Neural progenitor cell (in vitro differentiated cells): ENCODE measurements at regions not wholly inside any gene's neighbourhood (a gene's known extent, or its start where the extent isn't known, plus 50 kb on each side); places are given as distances from the start of the nearest gene placed in this dataset.

Source experiments
- DNase-seq: peaks from one replicate; pipeline ENCODE4 v3.0.0-alpha.2; 2016; ENCODE audit warnings: low spot score
- H2AFZ ChIP-seq: fragments of 200-600 bp; sonication (generic); replicated peaks from 2 replicates; pipeline ENCODE4 v1.6.1; 2016; ENCODE audit warnings: antibody characterized with exemption
- H3F3A ChIP-seq: fragments of 200-600 bp; sonication (generic); 2 replicates; pipeline ENCODE4 v1.6.1; 2016; ENCODE audit warnings: antibody characterized with exemption, low read depth
- H3K27ac ChIP-seq: fragments of 200-600 bp; sonication (generic); 2 replicates; pipeline ENCODE4 v1.5.1; 2016; ENCODE audit warnings: mild to moderate bottlenecking
- H3K27me3 ChIP-seq: fragments of 200-600 bp; sonication (generic); 2 replicates; pipeline ENCODE4 v1.6.1; 2016; ENCODE audit warnings: mild to moderate bottlenecking, moderate library complexity
- H3K36me3 ChIP-seq: fragments of 200-600 bp; sonication (generic); 2 replicates; pipeline ENCODE4 v1.5.1; 2016
- H3K4me1 ChIP-seq: fragments of 200-600 bp; sonication (generic); 2 replicates; pipeline ENCODE4 v1.6.1; 2016; ENCODE audit warnings: mixed run types
- H3K4me2 ChIP-seq: fragments of 200-600 bp; sonication (generic); 2 replicates; pipeline ENCODE4 v1.6.1; 2016
- H3K4me3 ChIP-seq: fragments of 200-600 bp; sonication (generic); 2 replicates; pipeline ENCODE4 v1.5.1; 2016
- H3K79me2 ChIP-seq: fragments of 200-600 bp; sonication (generic); 2 replicates; pipeline ENCODE4 v1.6.1; 2016; ENCODE audit warnings: low read depth
- H3K9ac ChIP-seq: fragments of 200-600 bp; sonication (generic); 2 replicates; pipeline ENCODE4 v1.6.1; 2016
- H3K9me3 ChIP-seq: fragments of 200-600 bp; sonication (generic); 2 replicates; pipeline ENCODE4 v1.5.1; 2016; ENCODE audit warnings: low read depth
- H4K20me1 ChIP-seq: fragments of 200-600 bp; sonication (generic); 2 replicates; pipeline ENCODE4 v1.6.1; 2016; ENCODE audit warnings: low read depth
- H3K27ac Mint-ChIP-seq: 3 replicates; pipeline ENCODE4 v1.8.0; 2021; ENCODE audit warnings: mixed read lengths
- H3K27me3 Mint-ChIP-seq: 2 replicates; pipeline ENCODE4 v1.8.0; 2022; ENCODE audit warnings: low read depth, mild to moderate bottlenecking, inconsistent platforms, moderate library complexity, mixed read lengths; ENCODE audit not compliant: insufficient read depth
- H3K36me3 Mint-ChIP-seq: 3 replicates; pipeline ENCODE4 v1.8.0; 2021; ENCODE audit warnings: mixed read lengths
- H3K4me1 Mint-ChIP-seq: 3 replicates; pipeline ENCODE4 v1.8.0; 2021; ENCODE audit warnings: mixed read lengths
- H3K4me3 Mint-ChIP-seq: 3 replicates; pipeline ENCODE4 v1.8.0; 2021; ENCODE audit warnings: mild to moderate bottlenecking, moderate library complexity, mixed read lengths
- H3K9me3 Mint-ChIP-seq: 3 replicates; pipeline ENCODE4 v1.8.0; 2020; ENCODE audit warnings: mixed read lengths
- EZH2 ChIP-seq: fragments of 200-600 bp; sonication (generic); IDR thresholded peaks from 2 replicates; pipeline ENCODE4 v1.6.1; 2017; ENCODE audit warnings: antibody characterized with exemption, mild to moderate bottlenecking, moderate library complexity
- EZH2phosphoT487 ChIP-seq: fragments of 200-600 bp; sonication (generic); IDR thresholded peaks from 2 replicates; pipeline ENCODE4 v1.6.1; 2017; ENCODE audit warnings: antibody characterized with exemption
- TF ChIP-seq, protein P1 (sequence below): fragments of 200-600 bp; sonication (generic); IDR thresholded peaks from 2 replicates; pipeline ENCODE4 v1.5.1; 2017; ENCODE audit warnings: antibody characterized with exemption, mild to moderate bottlenecking

DNA sequence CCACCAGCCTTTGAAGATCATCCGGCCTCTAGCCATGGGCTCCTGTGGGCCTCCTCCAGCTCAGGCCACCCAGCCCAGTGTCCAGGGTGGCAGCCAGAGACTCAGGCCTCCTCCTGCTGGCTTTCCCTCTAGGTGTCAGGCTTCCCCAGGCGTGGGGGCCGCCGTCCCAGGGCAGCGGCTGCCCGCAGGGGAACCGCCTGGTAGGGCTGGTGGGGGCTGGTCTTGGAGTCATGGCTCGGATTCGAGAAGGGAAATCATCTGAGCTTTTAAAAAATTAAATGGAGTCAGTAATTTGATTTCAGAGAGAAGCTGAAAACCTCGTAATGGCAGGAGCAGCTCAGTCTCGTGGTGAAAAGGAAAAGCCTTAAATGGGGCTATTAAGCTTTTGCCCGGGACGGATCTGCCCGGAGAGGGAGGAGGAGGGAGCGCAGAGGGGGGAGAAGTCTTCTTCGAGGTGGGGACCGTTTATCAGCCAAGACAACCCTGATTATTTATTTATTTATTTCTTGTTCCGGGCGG lies 66.4 kb upstream of the TARDBP start:
- Histone ChIP-seq H3K27ac (no peak overlapping the region), H3K79me2 (no peaks in the 10 kb centered on the region), H3K4me1 (peaks cover 13% of the 10 kb centered on the region)

DNA sequence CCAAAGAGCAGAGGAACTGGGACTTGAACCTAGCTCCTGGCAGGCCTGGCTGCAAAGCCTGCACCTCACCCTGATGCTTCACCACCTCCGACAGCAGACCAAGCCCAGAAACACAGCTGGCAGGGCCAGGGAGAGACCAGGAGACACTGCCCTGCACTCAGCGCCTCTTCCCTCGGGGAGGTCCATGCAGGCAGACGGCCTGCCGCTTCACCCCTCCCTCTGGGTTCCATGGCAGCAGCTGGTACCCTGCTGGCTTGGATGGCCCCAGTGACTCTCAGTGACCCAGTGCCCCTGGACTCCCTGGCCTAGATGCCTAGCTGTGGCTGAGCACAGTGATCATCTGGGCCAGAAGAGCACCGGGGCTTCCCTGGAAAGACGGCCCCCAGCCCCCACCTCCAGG lies 65.3 kb upstream of the TARDBP start:
- Histone ChIP-seq H3K4me3 (no peak overlapping the region), H3K79me2 (no peaks in the 10 kb centered on the region), H3K9ac (no peak overlapping the region), H3K9me3 (no peaks in the 10 kb centered on the region), H3K4me2 (no peak overlapping the region), H3K27me3 (no peaks in the 10 kb centered on the region), H2AFZ (no peak overlapping the region), H3K27ac (no peak overlapping the region), H3K4me1 (peaks cover 9% of the 10 kb centered on the region), H4K20me1 (no peaks in the 10 kb centered on the region), H3F3A (peaks cover 11% of the 10 kb centered on the region), H3K36me3 (no peaks in the 10 kb centered on the region)
- peaks cover 24% of the 10 kb centered on the region for H3K27me3 Mint-ChIP-seq
- no peaks in the 10 kb centered on the region for H3K36me3 Mint-ChIP-seq
- H3K27ac Mint-ChIP-seq: peak overlapping the region; percentile 78
- no peak for DNase-seq
- no peaks in the 10 kb centered on the region for H3K9me3 Mint-ChIP-seq
- peaks cover 21% of the 10 kb centered on the region for H3K4me1 Mint-ChIP-seq
- H3K4me3 Mint-ChIP-seq: peak overlapping the region; percentile 60
- TF ChIP-seq EZH2: no peak
- TF ChIP-seq, protein P1, sequence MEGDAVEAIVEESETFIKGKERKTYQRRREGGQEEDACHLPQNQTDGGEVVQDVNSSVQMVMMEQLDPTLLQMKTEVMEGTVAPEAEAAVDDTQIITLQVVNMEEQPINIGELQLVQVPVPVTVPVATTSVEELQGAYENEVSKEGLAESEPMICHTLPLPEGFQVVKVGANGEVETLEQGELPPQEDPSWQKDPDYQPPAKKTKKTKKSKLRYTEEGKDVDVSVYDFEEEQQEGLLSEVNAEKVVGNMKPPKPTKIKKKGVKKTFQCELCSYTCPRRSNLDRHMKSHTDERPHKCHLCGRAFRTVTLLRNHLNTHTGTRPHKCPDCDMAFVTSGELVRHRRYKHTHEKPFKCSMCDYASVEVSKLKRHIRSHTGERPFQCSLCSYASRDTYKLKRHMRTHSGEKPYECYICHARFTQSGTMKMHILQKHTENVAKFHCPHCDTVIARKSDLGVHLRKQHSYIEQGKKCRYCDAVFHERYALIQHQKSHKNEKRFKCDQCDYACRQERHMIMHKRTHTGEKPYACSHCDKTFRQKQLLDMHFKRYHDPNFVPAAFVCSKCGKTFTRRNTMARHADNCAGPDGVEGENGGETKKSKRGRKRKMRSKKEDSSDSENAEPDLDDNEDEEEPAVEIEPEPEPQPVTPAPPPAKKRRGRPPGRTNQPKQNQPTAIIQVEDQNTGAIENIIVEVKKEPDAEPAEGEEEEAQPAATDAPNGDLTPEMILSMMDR: no peak
- no peak for TF ChIP-seq EZH2phosphoT487

More for the DNA sequence above, 66.4 kb upstream of the TARDBP start:
- no peaks in the 10 kb centered on the region for H3K36me3 Mint-ChIP-seq
- Histone ChIP-seq H2AFZ (no peak overlapping the region), H3K27me3 (no peaks in the 10 kb centered on the region), H3K36me3 (no peaks in the 10 kb centered on the region), H3K9me3 (no peaks in the 10 kb centered on the region), H3F3A (peaks cover 11% of the 10 kb centered on the region), H3K4me2 (no peak overlapping the region), H3K9ac (no peak overlapping the region), H3K4me3 (no peak overlapping the region), H4K20me1 (no peaks in the 10 kb centered on the region)
- H3K9me3 Mint-ChIP-seq: no peaks in the 10 kb centered on the region
- H3K27ac Mint-ChIP-seq: no peak overlapping the region
- peaks cover 22% of the 10 kb centered on the region for H3K27me3 Mint-ChIP-seq
- no peak for DNase-seq
- peaks cover 29% of the 10 kb centered on the region for H3K4me1 Mint-ChIP-seq
- TF ChIP-seq EZH2 (no peak), EZH2phosphoT487 (no peak)
- TF ChIP-seq, protein P1: no peak
- no peak overlapping the region for H3K4me3 Mint-ChIP-seq

DNA sequence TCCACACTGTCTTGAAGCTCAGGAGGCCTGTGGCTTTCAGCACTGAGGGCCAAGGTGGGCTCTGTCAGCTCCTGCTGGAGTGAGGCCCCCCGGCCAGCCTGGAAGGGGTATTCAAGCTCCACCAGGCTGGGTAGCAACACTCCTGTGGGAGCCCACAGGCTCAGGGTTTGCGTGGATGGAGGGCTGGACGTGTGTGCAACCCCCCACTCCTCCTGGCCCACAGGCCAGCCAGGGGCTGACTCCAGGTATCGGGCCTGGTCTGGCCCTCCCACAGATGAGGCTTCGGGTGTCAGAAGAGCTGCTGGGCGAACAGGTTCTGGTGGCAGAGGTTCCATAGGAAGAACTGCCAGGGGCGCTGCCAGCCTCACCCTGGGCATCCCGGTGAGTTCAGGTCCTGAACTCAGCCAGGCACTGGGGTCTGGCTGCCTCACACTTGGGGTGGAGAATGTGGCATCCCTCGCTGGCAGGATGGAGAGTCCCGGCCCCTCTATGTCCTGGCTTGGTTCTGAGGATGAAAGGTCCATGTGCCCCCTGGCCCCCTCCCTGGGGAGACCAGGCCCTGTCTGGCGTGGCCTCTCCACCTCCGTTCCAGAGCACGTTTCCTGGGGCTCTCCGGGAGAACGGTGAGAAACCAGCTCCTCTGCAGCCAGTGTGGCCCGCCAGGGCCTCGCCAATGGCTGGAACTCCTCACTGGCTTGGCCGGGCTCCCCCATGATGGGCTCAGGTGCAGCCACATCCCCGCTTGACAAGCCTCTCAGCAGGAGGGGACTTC lies 64.6 kb upstream of the TARDBP start:
- peaks cover 9% of the 10 kb centered on the region for H3K4me1 ChIP-seq
- H3K9me3 ChIP-seq: no peaks in the 10 kb centered on the region
- DNase-seq: no peak
- no peaks in the 10 kb centered on the region for H3K9me3 Mint-ChIP-seq
- H4K20me1 ChIP-seq: no peaks in the 10 kb centered on the region
- no peak overlapping the region for H3K4me3 ChIP-seq
- no peak overlapping the region for H3K4me3 Mint-ChIP-seq
- no peaks in the 10 kb centered on the region for H3K36me3 Mint-ChIP-seq
- H3K4me2 ChIP-seq: no peak overlapping the region
- H3K27me3 Mint-ChIP-seq: peaks cover 24% of the 10 kb centered on the region
- no peak overlapping the region for H3K9ac ChIP-seq
- no peaks in the 10 kb centered on the region for H3K79me2 ChIP-seq
- H3K27me3 ChIP-seq: no peaks in the 10 kb centered on the region
- H3F3A ChIP-seq: peaks cover 11% of the 10 kb centered on the region
- H3K4me1 Mint-ChIP-seq: peaks cover 21% of the 10 kb centered on the region
- no peak overlapping the region for H2AFZ ChIP-seq
- TF ChIP-seq EZH2phosphoT487: no peak
- TF ChIP-seq, protein P1: no peak
- no peak for TF ChIP-seq EZH2
- no peaks in the 10 kb centered on the region for H3K36me3 ChIP-seq
- no peak overlapping the region for H3K27ac ChIP-seq
- no peak overlapping the region for H3K27ac Mint-ChIP-seq
